Urinary bladder (tissue), 3 donors: ENCODE measurements at regions not wholly inside any gene's neighbourhood (a gene's known extent, or its start where the extent isn't known, plus 50 kb on each side); places are given as distances from the start of the nearest gene placed in this dataset.

Source experiments
- DNase-seq: peaks from one replicate; pipeline ENCODE4 v3.0.0-alpha.2; 2015; ENCODE audit errors: extremely low spot score
- H3K27ac ChIP-seq: one replicate; pipeline ENCODE4 v1.5.1; 2013; ENCODE audit warnings: low read depth, mild to moderate bottlenecking, moderate library complexity
- H3K36me3 ChIP-seq: one replicate; pipeline ENCODE4 v1.6.1; 2013; ENCODE audit warnings: mild to moderate bottlenecking, moderate library complexity; ENCODE audit not compliant: insufficient read depth
- H3K4me1 ChIP-seq: one replicate; pipeline ENCODE4 v1.6.1; 2013; ENCODE audit warnings: mild to moderate bottlenecking, moderate library complexity; ENCODE audit not compliant: insufficient read depth
- H3K4me3 ChIP-seq: one replicate; pipeline ENCODE4 v1.5.1; 2013; ENCODE audit warnings: low read depth, low read length
- WGBS: extraction: QIAGEN DNeasy Blood & Tissue Kit; methylation state at CpG from one replicate; pipeline ENCODE4 v1.1.7; 2013; 5-methylcytosine and 5-hydroxymethylcytosine counted together
- donor health status: healthy with polysubstance abuse.
- donor health status: healthy.

DNA sequence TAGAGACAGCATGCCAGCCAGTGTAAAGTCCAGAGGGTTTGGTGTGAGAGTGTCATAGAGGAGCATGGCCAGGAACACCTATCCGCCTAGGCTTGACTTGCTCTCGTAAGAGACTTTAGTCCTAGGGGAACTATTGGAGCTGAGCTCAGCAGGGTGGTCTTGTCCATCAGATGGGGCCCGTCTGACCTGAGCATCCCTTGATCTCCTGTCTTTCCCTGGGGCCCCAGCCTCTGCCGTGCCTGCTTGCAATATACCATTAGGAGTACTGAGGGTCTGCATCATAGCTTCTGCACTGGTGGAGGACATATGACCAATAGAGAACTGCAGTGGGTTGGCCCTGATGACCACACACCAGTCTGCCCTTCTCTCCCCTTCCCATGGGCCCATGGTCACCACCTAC, 251.0 kb downstream of the TUSC1 start:
- Histone ChIP-seq H3K36me3 (no peaks in the 10 kb centered on the region), H3K4me3 (no peak overlapping the region), H3K27ac (no peak overlapping the region), H3K4me1 (no peaks in the 10 kb centered on the region)
- no peak for DNase-seq
- WGBS, result 84% methylated on average over 4 of the region's 4 CpGs

GRCh38 chr9:25421560-25421959, 256.7 kb downstream of the TUSC1 start:
- Histone ChIP-seq H3K36me3 (no peaks in the 10 kb centered on the region), H3K4me1 (no peaks in the 10 kb centered on the region), H3K4me3 (no peak overlapping the region), H3K27ac (no peak overlapping the region)
- DNase-seq, result no peak
- 82% methylated on average over 1 of the region's 1 CpG for WGBS

- DNase-seq, result no peak
- Histone ChIP-seq H3K36me3 (no peaks in the 10 kb centered on the region), H3K27ac (no peak overlapping the region), H3K4me3 (no peak overlapping the region), H3K4me1 (no peaks in the 10 kb centered on the region)
These were observed 259.3 kb downstream of the TUSC1 start for GRCh38 chr9:25418974-25419373.

GRCh38 chr9:25415718-25416117, 262.5 kb downstream of the TUSC1 start:
- DNase-seq, result peak; percentile 31
- Histone ChIP-seq H3K27ac (no peak overlapping the region), H3K4me3 (no peak overlapping the region), H3K36me3 (no peaks in the 10 kb centered on the region), H3K4me1 (no peaks in the 10 kb centered on the region)
- WGBS, result 21% methylated on average over 1 of the region's 1 CpG

DNA sequence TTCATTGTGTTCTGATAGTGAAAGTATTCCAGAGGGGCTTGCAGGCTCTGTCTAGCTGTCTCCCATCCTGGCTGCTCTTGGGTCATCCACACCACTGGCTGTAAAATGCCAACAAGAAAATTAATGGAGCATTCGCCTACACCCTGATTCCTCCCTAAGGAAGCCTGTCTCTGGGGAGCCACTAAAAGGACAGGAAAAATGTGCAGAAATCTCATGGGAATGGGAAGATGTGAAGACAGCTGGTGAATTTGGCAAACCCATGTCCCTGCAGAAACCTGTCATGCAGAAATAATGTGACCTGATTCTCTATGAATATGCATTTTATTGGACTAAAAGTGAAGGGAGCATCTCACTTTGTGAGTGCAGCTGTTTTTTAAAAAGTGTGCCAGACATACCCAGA, 265.6 kb downstream of the TUSC1 start:
- Histone ChIP-seq H3K27ac (no peak overlapping the region), H3K36me3 (no peaks in the 10 kb centered on the region), H3K4me1 (no peaks in the 10 kb centered on the region), H3K4me3 (no peak overlapping the region)
- WGBS, result 85% methylated on average over 1 of the region's 1 CpG
- DNase-seq, result no peak

DNA sequence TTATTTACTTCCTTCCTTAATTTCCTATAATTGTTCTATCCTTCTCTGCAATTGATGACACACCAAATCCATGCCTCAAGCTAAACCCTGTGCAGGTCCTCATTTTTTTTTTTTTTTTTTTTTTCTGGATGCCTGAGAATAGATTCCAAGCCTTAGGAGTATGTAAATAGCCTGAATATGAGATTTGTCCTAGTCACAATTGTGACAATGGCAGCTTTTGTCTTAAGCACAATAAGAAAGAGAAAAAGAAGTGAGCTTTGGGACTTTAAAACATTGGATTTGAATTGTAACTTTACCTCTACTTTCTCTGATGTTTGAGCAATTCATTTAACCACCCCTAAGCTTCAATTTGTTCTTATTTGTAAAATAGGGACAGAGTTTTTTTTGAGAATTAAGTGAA, 280.5 kb downstream of the TUSC1 start:
- no peak overlapping the region for H3K27ac ChIP-seq
- H3K36me3 ChIP-seq, result no peaks in the 10 kb centered on the region
- no peak overlapping the region for H3K4me3 ChIP-seq
- DNase-seq, result no peak
- no peaks in the 10 kb centered on the region for H3K4me1 ChIP-seq

DNA sequence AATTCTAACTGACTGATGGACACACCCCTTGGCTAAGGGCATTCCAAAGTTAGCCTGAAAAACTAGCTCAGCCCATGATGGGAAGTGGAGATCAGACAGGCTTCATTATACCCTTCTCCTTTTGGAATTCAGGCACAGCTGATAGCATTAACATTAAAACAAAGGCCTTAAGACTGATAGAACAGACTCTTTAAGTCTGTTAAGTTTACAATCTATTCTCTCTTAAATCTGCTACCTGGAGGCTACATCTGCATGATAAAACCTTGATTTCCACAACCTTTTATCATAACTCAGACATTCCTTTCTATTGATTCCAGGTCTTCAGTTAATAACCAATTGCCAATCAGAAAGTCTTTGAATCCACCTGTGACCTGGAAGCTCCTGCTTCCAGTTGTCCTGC, 281.4 kb downstream of the TUSC1 start:
- no peak overlapping the region for H3K27ac ChIP-seq
- H3K4me1 ChIP-seq, result no peaks in the 10 kb centered on the region
- DNase-seq, result no peak
- no peak overlapping the region for H3K4me3 ChIP-seq
- no peaks in the 10 kb centered on the region for H3K36me3 ChIP-seq

- H3K27ac ChIP-seq, result no peak overlapping the region
- 81% methylated on average over 1 of the region's 1 CpG for WGBS
- DNase-seq, result no peak
These were observed 297.1 kb downstream of the TUSC1 start for GRCh38 chr9:25381141-25381540.

DNA sequence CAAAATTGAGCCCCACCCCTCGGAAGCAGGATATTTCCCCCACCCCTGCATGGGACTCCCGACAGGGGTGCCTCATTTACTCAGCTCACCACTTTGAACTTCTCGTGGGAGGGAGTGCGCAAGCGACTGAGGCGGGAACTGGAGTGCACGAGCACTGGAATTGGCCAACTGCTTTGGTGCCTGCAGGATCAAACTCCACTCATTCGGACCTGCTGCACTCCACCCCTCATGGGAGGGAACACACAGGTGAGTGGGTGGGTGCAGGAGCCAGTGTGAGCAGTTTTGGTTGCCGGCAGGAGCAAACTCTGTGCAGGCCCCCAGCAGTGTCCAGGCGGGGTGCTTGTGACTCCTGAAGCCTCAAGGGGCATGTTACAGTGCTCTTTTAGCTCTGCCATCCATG, 301.2 kb downstream of the TUSC1 start:
- Histone ChIP-seq H3K36me3 (no peaks in the 10 kb centered on the region), H3K4me3 (no peak overlapping the region), H3K4me1 (no peaks in the 10 kb centered on the region), H3K27ac (no peak overlapping the region)
- WGBS, result 87% methylated on average over 10 of the region's 10 CpGs
- no peak for DNase-seq

More at GRCh38 chr9:25381141-25381540, 297.1 kb downstream of the TUSC1 start:
- H3K36me3 ChIP-seq, result no peaks in the 10 kb centered on the region
- no peak overlapping the region for H3K4me3 ChIP-seq
- H3K4me1 ChIP-seq, result no peaks in the 10 kb centered on the region

- DNase-seq, result no peak
- Histone ChIP-seq H3K36me3 (no peaks in the 10 kb centered on the region), H3K4me1 (no peaks in the 10 kb centered on the region), H3K27ac (no peak overlapping the region), H3K4me3 (no peak overlapping the region)
- 94% methylated on average over 1 of the region's 1 CpG for WGBS
These were observed 304.0 kb downstream of the TUSC1 start for GRCh38 chr9:25374281-25374680.

DNA sequence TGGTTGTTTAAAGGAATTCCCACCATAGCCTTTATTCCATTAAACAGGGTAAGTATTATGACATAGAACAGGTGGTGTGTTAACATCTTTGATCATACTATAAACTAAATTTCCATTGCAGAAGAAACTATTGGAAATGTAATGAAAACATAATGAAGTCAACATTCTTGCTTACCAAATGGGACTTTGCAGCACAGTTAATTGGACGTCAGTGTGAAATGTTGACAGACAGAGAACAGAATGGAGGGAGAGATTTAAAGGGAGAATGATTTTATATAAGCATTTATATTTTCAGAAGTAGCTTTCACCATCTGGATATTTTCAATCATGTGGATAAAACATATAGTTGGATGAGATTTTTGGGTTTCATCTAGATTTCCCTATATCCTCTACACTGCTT, 311.3 kb downstream of the TUSC1 start:
- Histone ChIP-seq H3K4me3 (no peak overlapping the region), H3K27ac (no peak overlapping the region), H3K36me3 (no peaks in the 10 kb centered on the region), H3K4me1 (no peaks in the 10 kb centered on the region)
- no peak for DNase-seq
- WGBS, result 48% methylated on average over 1 of the region's 1 CpG

GRCh38 chr9:25353783-25354182, 324.5 kb downstream of the TUSC1 start:
- Histone ChIP-seq H3K4me1 (no peaks in the 10 kb centered on the region), H3K4me3 (no peak overlapping the region), H3K27ac (no peak overlapping the region), H3K36me3 (no peaks in the 10 kb centered on the region)
- DNase-seq, result no peak
- WGBS, result 58% methylated on average over 1 of the region's 1 CpG

DNA sequence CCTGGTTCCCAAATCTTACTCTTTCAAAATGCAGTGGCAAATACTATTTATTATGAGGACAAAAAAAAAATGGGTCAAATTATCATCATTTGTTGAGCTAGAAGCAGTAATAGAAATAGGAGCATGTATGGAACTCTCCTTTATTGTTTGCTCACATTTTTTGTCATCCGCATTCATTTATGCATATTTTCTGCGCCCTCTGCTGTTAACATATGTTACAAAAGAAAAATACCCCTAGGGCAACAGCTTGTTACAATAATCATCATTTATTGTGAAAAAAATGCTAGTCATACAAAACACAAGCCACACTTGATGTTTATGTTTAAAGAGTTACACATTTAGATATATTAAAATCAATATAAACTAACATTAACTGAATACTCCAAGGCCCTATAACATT, 328.2 kb downstream of the TUSC1 start:
- Histone ChIP-seq H3K27ac (no peak overlapping the region), H3K36me3 (no peaks in the 10 kb centered on the region), H3K4me1 (no peaks in the 10 kb centered on the region), H3K4me3 (no peak overlapping the region)
- no peak for DNase-seq
- WGBS, result 92% methylated on average over 2 of the region's 2 CpGs

- Histone ChIP-seq H3K27ac (no peak overlapping the region), H3K36me3 (no peaks in the 10 kb centered on the region), H3K4me1 (no peaks in the 10 kb centered on the region), H3K4me3 (no peak overlapping the region)
- WGBS, result 57% methylated on average over 8 of the region's 8 CpGs
- no peak for DNase-seq
These were observed 356.1 kb downstream of the TUSC1 start for GRCh38 chr9:25322142-25322541.

DNA sequence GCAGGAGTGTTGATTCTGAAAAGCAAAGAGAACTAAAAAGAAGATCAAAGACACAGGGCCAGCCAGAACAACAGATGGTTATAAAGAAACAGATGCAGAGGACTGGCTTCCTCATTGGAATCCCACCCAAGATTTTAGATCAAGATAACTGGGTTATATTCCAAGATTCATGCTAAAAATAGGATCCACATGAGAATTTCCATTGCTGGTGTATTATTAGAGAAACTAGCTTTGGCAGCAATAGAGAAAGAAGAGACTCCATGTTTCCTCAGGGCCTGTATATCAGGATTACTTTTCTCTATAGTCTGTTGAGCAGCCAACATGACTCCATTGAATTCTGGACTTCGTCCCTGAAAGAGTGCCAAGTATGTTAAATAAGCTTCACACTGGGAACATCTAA, 367.3 kb downstream of the TUSC1 start:
- no peaks in the 10 kb centered on the region for H3K36me3 ChIP-seq
- H3K4me3 ChIP-seq, result no peak overlapping the region
- no peaks in the 10 kb centered on the region for H3K4me1 ChIP-seq
- peak; percentile 28 for DNase-seq
- 43% methylated on average over 1 of the region's 1 CpG for WGBS
- no peak overlapping the region for H3K27ac ChIP-seq
